ENCODE measurements at regions not wholly inside any gene's neighbourhood (a gene's known extent, or its start where the extent isn't known, plus 50 kb on each side); places are given as distances from the start of the nearest gene placed in this dataset.

GRCh38 chr3:74413547-74414241 is 200.8 kb downstream of the CNTN3 start:
- Histone ChIP-seq H3K9me3 (ENCODE audit: low read length) (no peaks in the 10 kb centered on the region), H3K36me3 (ENCODE audit: insufficient read depth, low read length) (no peaks in the 10 kb centered on the region), H3K79me2 (ENCODE audit: insufficient read depth, low read length) (no peaks in the 10 kb centered on the region), H3K27me3 (ENCODE audit: insufficient read depth, low read length) (no peaks in the 10 kb centered on the region), H2AFZ (ENCODE audit: low read length) (no peak overlapping the region), H3K4me3 (ENCODE audit: low read depth, low read length, poor library complexity, severe bottlenecking) (no peak overlapping the region), H3K4me2 (ENCODE audit: low read length) (no peak overlapping the region), H3F3A (ENCODE audit: insufficient read depth, low read length) (no peaks in the 10 kb centered on the region), H3K4me1 (ENCODE audit: insufficient read depth, low read length, severe bottlenecking) (no peaks in the 10 kb centered on the region), H3K27ac (ENCODE audit: low read depth, low read length, poor library complexity, severe bottlenecking) (no peak overlapping the region), H4K20me1 (ENCODE audit: insufficient read depth, low read length) (no peaks in the 10 kb centered on the region), H3K9me2 (ENCODE audit: low read depth, low read length) (no peaks in the 10 kb centered on the region), H3K9ac (ENCODE audit: low read length) (no peak overlapping the region)
- TF ChIP-seq CTCF (IDR thresholded peaks at IDR 0.05; ENCODE audit: low read length) (no peak), EZH2 (IDR thresholded peaks at IDR 0.05; ENCODE audit: borderline replicate concordance, low read length) (no peak)

GRCh38 chr3:74410276-74410941 is 204.1 kb downstream of the CNTN3 start:
- H4K20me1 ChIP-seq (ENCODE audit: insufficient read depth, low read length): no peaks in the 10 kb centered on the region
- no peaks in the 10 kb centered on the region for H3K4me1 ChIP-seq (ENCODE audit: insufficient read depth, low read length, severe bottlenecking)
- TF ChIP-seq CTCF (IDR thresholded peaks at IDR 0.05; ENCODE audit: low read length): no peak
- no peak for TF ChIP-seq EZH2 (IDR thresholded peaks at IDR 0.05; ENCODE audit: borderline replicate concordance, low read length)
- no peaks in the 10 kb centered on the region for H3F3A ChIP-seq (ENCODE audit: insufficient read depth, low read length)
- no peaks in the 10 kb centered on the region for H3K9me3 ChIP-seq (ENCODE audit: low read length)
- H3K27ac ChIP-seq (ENCODE audit: low read depth, low read length, poor library complexity, severe bottlenecking): no peak overlapping the region
- H2AFZ ChIP-seq (ENCODE audit: low read length): no peak overlapping the region
- no peaks in the 10 kb centered on the region for H3K9me2 ChIP-seq (ENCODE audit: low read depth, low read length)
- no peaks in the 10 kb centered on the region for H3K36me3 ChIP-seq (ENCODE audit: insufficient read depth, low read length)
- H3K27me3 ChIP-seq (ENCODE audit: insufficient read depth, low read length): no peaks in the 10 kb centered on the region
- H3K4me2 ChIP-seq (ENCODE audit: low read length): no peak overlapping the region
- H3K4me3 ChIP-seq (ENCODE audit: low read depth, low read length, poor library complexity, severe bottlenecking): no peak overlapping the region
- H3K79me2 ChIP-seq (ENCODE audit: insufficient read depth, low read length): no peaks in the 10 kb centered on the region
- no peak overlapping the region for H3K9ac ChIP-seq (ENCODE audit: low read length)

GRCh38 chr3:74409066-74409465 is 205.4 kb downstream of the CNTN3 start:
- Histone ChIP-seq H3F3A (ENCODE audit: insufficient read depth, low read length) (no peaks in the 10 kb centered on the region), H3K9me2 (ENCODE audit: low read depth, low read length) (no peaks in the 10 kb centered on the region), H3K27me3 (ENCODE audit: insufficient read depth, low read length) (no peaks in the 10 kb centered on the region), H3K9ac (ENCODE audit: low read length) (no peak overlapping the region), H3K4me3 (ENCODE audit: low read depth, low read length, poor library complexity, severe bottlenecking) (no peak overlapping the region), H2AFZ (ENCODE audit: low read length) (no peak overlapping the region), H3K36me3 (ENCODE audit: insufficient read depth, low read length) (no peaks in the 10 kb centered on the region), H3K4me2 (ENCODE audit: low read length) (no peak overlapping the region), H4K20me1 (ENCODE audit: insufficient read depth, low read length) (no peaks in the 10 kb centered on the region), H3K4me1 (ENCODE audit: insufficient read depth, low read length, severe bottlenecking) (no peaks in the 10 kb centered on the region), H3K9me3 (ENCODE audit: low read length) (no peaks in the 10 kb centered on the region), H3K79me2 (ENCODE audit: insufficient read depth, low read length) (no peaks in the 10 kb centered on the region), H3K27ac (ENCODE audit: low read depth, low read length, poor library complexity, severe bottlenecking) (no peak overlapping the region)
- TF ChIP-seq EZH2 (IDR thresholded peaks at IDR 0.05; ENCODE audit: borderline replicate concordance, low read length): no peak
- TF ChIP-seq CTCF (IDR thresholded peaks at IDR 0.05; ENCODE audit: low read length): no peak
